OCI-LY3 (cell line): ENCODE measurements at regions not wholly inside any gene's neighbourhood (a gene's known extent, or its start where the extent isn't known, plus 50 kb on each side); places are given as distances from the start of the nearest gene placed in this dataset.

ENCODE experiments used
- H2AFZ ChIP-seq: fragments of 200-600, 300-600 bp; shearing (Covaris generic); 2 replicates; pipeline ENCODE4 v1.6.0; 2014; ENCODE audit warnings: antibody characterized with exemption, low read depth, low read length
- H3K27ac ChIP-seq: fragments of 200-600, 300-600 bp; sonication (generic); 2 replicates; pipeline ENCODE4 v1.5.1; 2014; ENCODE audit warnings: mild to moderate bottlenecking, low read length, moderate library complexity, mixed read lengths
- H3K27me3 ChIP-seq: fragments of 200-600, 300-600 bp; sonication (generic); 2 replicates; pipeline ENCODE4 v1.6.1; 2014; ENCODE audit warnings: low read depth, low read length, mixed read lengths
- H3K36me3 ChIP-seq: fragments of 200-600, 300-600 bp; sonication (generic); replicated peaks from 2 replicates; pipeline ENCODE3; 2014; ENCODE audit warnings: low read depth, low read length, mixed read lengths
- H3K4me1 ChIP-seq: fragments of 300-600, 200-600 bp; sonication (generic); 2 replicates; pipeline ENCODE4 v1.6.1; 2014; ENCODE audit warnings: low read length, mixed read lengths
- H3K4me2 ChIP-seq: fragments of 200-600, 300-600 bp; sonication (generic); 2 replicates; pipeline ENCODE4 v1.6.1; 2014; ENCODE audit warnings: low read length, mixed read lengths
- H3K4me3 ChIP-seq: fragments of 300-600, 200-600 bp; sonication (generic); 2 replicates; pipeline ENCODE4 v1.5.1; 2014; ENCODE audit warnings: antibody characterized with exemption, mild to moderate bottlenecking, low read length, moderate library complexity
- H3K79me2 ChIP-seq: fragments of 300-600, 200-600 bp; shearing (Covaris generic); 2 replicates; pipeline ENCODE4 v1.6.1; 2014; ENCODE audit warnings: mild to moderate bottlenecking, low read length, mixed read lengths
- H3K9ac ChIP-seq: fragments of 300-600, 200-600 bp; shearing (Covaris generic); 2 replicates; pipeline ENCODE4 v1.6.0; 2014; ENCODE audit warnings: mild to moderate bottlenecking, low read length, moderate library complexity
- H3K9me3 ChIP-seq: fragments of 200-600, 300-600 bp; shearing (Covaris generic); 2 replicates; pipeline ENCODE4 v1.6.1; 2014; ENCODE audit warnings: low read length, mixed read lengths; ENCODE audit not compliant: insufficient read depth
- H4K20me1 ChIP-seq: fragments of 200-600, 300-600 bp; sonication (generic); 2 replicates; pipeline ENCODE4 v1.6.1; 2016; ENCODE audit warnings: low read length, mixed read lengths; ENCODE audit not compliant: insufficient read depth
- EZH2phosphoT487 ChIP-seq: fragments of 200-600 bp; shearing (Covaris generic); IDR thresholded peaks from 2 replicates; pipeline ENCODE4 v1.6.1; 2018; ENCODE audit warnings: antibody characterized with exemption, mixed run types, low read depth
- TF ChIP-seq, protein P1 (sequence below): fragments of 200-600, 300-600 bp; sonication (generic); IDR thresholded peaks from 2 replicates; pipeline ENCODE4 v1.5.1; 2014; ENCODE audit warnings: antibody characterized with exemption, low read length, low read depth

GRCh38 chrX:143935601-143936000 is 51.7 kb downstream of the UBE2NL start:
- no peak overlapping the region for H3K4me3 ChIP-seq
- no peak overlapping the region for H2AFZ ChIP-seq
- H3K4me2 ChIP-seq = no peak overlapping the region
- TF ChIP-seq, protein P1, sequence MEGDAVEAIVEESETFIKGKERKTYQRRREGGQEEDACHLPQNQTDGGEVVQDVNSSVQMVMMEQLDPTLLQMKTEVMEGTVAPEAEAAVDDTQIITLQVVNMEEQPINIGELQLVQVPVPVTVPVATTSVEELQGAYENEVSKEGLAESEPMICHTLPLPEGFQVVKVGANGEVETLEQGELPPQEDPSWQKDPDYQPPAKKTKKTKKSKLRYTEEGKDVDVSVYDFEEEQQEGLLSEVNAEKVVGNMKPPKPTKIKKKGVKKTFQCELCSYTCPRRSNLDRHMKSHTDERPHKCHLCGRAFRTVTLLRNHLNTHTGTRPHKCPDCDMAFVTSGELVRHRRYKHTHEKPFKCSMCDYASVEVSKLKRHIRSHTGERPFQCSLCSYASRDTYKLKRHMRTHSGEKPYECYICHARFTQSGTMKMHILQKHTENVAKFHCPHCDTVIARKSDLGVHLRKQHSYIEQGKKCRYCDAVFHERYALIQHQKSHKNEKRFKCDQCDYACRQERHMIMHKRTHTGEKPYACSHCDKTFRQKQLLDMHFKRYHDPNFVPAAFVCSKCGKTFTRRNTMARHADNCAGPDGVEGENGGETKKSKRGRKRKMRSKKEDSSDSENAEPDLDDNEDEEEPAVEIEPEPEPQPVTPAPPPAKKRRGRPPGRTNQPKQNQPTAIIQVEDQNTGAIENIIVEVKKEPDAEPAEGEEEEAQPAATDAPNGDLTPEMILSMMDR = no peak
- no peak for TF ChIP-seq EZH2phosphoT487
- H3K9ac ChIP-seq = no peak overlapping the region
- no peak overlapping the region for H3K27ac ChIP-seq
- no peaks in the 10 kb centered on the region for H3K36me3 ChIP-seq
- no peaks in the 10 kb centered on the region for H4K20me1 ChIP-seq
- H3K4me1 ChIP-seq = no peaks in the 10 kb centered on the region
- no peaks in the 10 kb centered on the region for H3K27me3 ChIP-seq
- no peaks in the 10 kb centered on the region for H3K9me3 ChIP-seq
- H3K79me2 ChIP-seq = no peaks in the 10 kb centered on the region

DNA sequence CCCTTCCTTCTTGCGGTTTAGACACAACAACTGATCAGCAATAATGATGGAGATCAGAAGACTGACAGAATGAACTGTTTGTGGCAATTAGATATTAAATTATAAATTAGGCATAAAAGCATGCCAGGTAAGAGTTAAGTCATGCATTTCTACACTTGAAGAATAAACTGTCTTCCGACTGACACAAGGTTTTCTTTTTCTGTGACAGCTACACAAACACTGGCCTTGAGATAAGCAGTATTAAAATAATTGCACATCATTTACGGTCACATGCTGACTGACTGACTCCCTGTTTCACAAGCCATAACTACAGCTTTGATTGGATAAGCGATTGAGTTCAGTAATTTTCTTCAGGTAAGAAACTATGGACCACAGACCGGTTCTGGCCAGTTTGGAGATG is 56.2 kb downstream of the UBE2NL start:
- Histone ChIP-seq H3K79me2 (no peaks in the 10 kb centered on the region), H3K4me1 (no peaks in the 10 kb centered on the region), H3K9ac (no peak overlapping the region), H2AFZ (no peak overlapping the region), H3K36me3 (no peaks in the 10 kb centered on the region), H4K20me1 (no peaks in the 10 kb centered on the region), H3K27me3 (no peaks in the 10 kb centered on the region), H3K27ac (no peak overlapping the region), H3K4me3 (no peak overlapping the region), H3K4me2 (no peak overlapping the region), H3K9me3 (no peaks in the 10 kb centered on the region)
- TF ChIP-seq, protein P1 = no peak
- TF ChIP-seq EZH2phosphoT487 = no peak

DNA sequence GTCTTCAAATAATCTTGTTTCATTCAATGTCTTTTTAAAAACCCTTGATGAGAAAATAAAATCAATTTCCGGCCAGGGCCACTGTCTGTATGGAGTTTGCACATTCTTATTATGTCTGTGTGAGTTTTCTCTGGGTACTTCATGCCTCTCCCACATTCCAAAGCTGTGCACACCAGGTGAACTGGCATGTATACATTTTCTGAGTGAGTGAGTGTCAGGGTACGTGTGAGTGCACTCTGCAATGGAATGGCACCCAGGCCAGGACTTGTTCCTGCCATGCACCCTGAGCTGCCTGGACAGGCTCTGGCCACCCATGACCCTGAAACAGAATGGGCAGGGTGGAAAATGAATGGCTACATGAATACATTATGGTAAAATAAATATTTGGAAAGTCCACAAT is 61.3 kb downstream of the UBE2NL start:
- no peaks in the 10 kb centered on the region for H3K79me2 ChIP-seq
- H3K9ac ChIP-seq = no peak overlapping the region
- H2AFZ ChIP-seq = no peak overlapping the region
- H3K27me3 ChIP-seq = no peaks in the 10 kb centered on the region
- no peak overlapping the region for H3K27ac ChIP-seq
- H4K20me1 ChIP-seq = no peaks in the 10 kb centered on the region
- H3K9me3 ChIP-seq = no peaks in the 10 kb centered on the region
- no peak overlapping the region for H3K4me3 ChIP-seq
- no peak overlapping the region for H3K4me2 ChIP-seq
- no peak for TF ChIP-seq EZH2phosphoT487
- TF ChIP-seq, protein P1 = no peak
- H3K36me3 ChIP-seq = no peaks in the 10 kb centered on the region
- H3K4me1 ChIP-seq = no peaks in the 10 kb centered on the region

- no peaks in the 10 kb centered on the region for H3K27me3 ChIP-seq
- TF ChIP-seq, protein P1 = no peak
- TF ChIP-seq EZH2phosphoT487 = no peak
- no peak overlapping the region for H2AFZ ChIP-seq
These were observed 80.7 kb downstream of the UBE2NL start for GRCh38 chrX:143964549-143964948.

More at GRCh38 chrX:143964549-143964948, 80.7 kb downstream of the UBE2NL start:
- Histone ChIP-seq H3K4me1 (no peaks in the 10 kb centered on the region), H3K4me3 (no peak overlapping the region), H3K9me3 (no peaks in the 10 kb centered on the region), H3K79me2 (no peaks in the 10 kb centered on the region), H3K9ac (no peak overlapping the region), H4K20me1 (no peaks in the 10 kb centered on the region), H3K4me2 (no peak overlapping the region), H3K27ac (no peak overlapping the region), H3K36me3 (no peaks in the 10 kb centered on the region)
